Kidney (tissue), 13 donors: ENCODE measurements at regions not wholly inside any gene's neighbourhood (a gene's known extent, or its start where the extent isn't known, plus 50 kb on each side); places are given as distances from the start of the nearest gene placed in this dataset.

ENCODE experiments used
- DNase-seq, 5 donors: peaks; one replicate each; pipeline ENCODE4 v3.0.0-alpha.2; 2013 to 2020
- FAIRE-seq: peaks from 2 replicates; lab custom pipeline; 2012; peaks lifted over from hg19 to GRCh38; lab: Jason Lieb, UNC
- H3K27ac ChIP-seq, 2 donors: one replicate each; pipeline ENCODE4 v1.7.0; 2013; ENCODE audit warnings: low read depth in 2 of 2, low read length in 2 of 2, inconsistent platforms in 1 of 2
- H3K27me3 ChIP-seq: one replicate; pipeline ENCODE4 v1.7.1; 2013; ENCODE audit warnings: low read length, inconsistent platforms; ENCODE audit not compliant: control insufficient read depth, insufficient read depth
- H3K36me3 ChIP-seq, 3 donors: one replicate each; pipeline versions ENCODE4 v1.7.0 to v1.7.1; 2013; ENCODE audit warnings: low read length in 3 of 3, control low read depth in 1 of 3, inconsistent platforms in 1 of 3; ENCODE audit not compliant: insufficient read depth in 3 of 3, control insufficient read depth in 2 of 3
- H3K4me1 ChIP-seq, 3 donors: one replicate each; pipeline versions ENCODE4 v1.7.0 to v1.7.1; 2013; ENCODE audit warnings: low read length in 3 of 3, inconsistent platforms in 1 of 3, low read depth in 1 of 3; ENCODE audit not compliant: control insufficient read depth in 2 of 3, insufficient read depth in 2 of 3
- H3K4me3 ChIP-seq, 3 donors: one replicate each; pipeline versions ENCODE4 v1.7.0 to v1.8.1; 2013; ENCODE audit warnings: low read length in 3 of 3, control low read depth in 1 of 3, inconsistent platforms in 1 of 3
- H3K9ac ChIP-seq, 3 donors: one replicate each; pipeline versions ENCODE4 v1.7.0 to v1.7.1; 2013; ENCODE audit warnings: low read length in 3 of 3, control low read depth in 1 of 3, inconsistent platforms in 1 of 3
- H3K9me3 ChIP-seq, 3 donors: one replicate each; pipeline versions ENCODE4 v1.7.0 to v1.7.1; 2013; ENCODE audit warnings: low read length in 3 of 3, control low read depth in 1 of 3, inconsistent platforms in 1 of 3; ENCODE audit not compliant: control insufficient read depth in 2 of 3, insufficient read depth in 1 of 3
- intact Hi-C: fragments of 100-400 bp; cut with DNase I; formaldehyde crosslinking; loops from one replicate; pipeline ENCODE4 v1.11.1; 2022
- TF ChIP-seq, protein P1 (sequence below): IDR thresholded peaks from 3 replicates; pipeline ENCODE4 v1.5.1; 2012; ENCODE audit warnings: mild to moderate bottlenecking, moderate library complexity, borderline replicate concordance; ENCODE audit not compliant: insufficient read depth; ENCODE audit errors: extremely low read depth
- donor health status: control.
- donor health status: control.
- donor health status: control.
- donor health status: control.
- donor health status: control.
- donor health status: DM: yes; HTN: yes; CAD: no.
- donor health status: Normal renal cell carcinoma (clear cell type).

DNA sequence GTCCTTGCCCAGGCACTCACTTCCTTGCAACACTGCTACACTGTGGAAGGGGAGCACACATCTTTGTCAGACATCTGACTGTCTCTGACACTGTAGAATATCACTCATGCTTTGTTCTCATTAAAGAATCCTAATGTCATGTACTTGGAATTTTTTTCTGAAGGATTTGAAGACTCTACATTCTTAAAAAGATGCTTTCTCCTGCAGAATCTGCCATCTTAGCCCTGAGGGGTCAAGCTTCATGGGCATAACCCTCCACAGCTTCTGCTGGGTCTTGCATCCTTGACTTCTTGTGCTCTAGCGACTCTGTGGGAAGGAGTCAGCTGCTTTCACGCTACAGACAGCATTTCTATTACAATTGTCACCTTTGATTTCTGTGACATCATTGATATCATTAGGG lies 417.2 kb downstream of the QKI start:
- intact Hi-C loops: no loop called here
- TF ChIP-seq, protein P1, sequence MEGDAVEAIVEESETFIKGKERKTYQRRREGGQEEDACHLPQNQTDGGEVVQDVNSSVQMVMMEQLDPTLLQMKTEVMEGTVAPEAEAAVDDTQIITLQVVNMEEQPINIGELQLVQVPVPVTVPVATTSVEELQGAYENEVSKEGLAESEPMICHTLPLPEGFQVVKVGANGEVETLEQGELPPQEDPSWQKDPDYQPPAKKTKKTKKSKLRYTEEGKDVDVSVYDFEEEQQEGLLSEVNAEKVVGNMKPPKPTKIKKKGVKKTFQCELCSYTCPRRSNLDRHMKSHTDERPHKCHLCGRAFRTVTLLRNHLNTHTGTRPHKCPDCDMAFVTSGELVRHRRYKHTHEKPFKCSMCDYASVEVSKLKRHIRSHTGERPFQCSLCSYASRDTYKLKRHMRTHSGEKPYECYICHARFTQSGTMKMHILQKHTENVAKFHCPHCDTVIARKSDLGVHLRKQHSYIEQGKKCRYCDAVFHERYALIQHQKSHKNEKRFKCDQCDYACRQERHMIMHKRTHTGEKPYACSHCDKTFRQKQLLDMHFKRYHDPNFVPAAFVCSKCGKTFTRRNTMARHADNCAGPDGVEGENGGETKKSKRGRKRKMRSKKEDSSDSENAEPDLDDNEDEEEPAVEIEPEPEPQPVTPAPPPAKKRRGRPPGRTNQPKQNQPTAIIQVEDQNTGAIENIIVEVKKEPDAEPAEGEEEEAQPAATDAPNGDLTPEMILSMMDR: no peak
- DNase-seq (no peak), FAIRE-seq (no peak)
- Histone ChIP-seq H3K27me3 (no peaks in the 10 kb centered on the region), H3K36me3 (no peaks in the 10 kb centered on the region), H3K4me1 (no peaks in the 10 kb centered on the region), H3K27ac (no peak overlapping the region), H3K4me3 (no peak overlapping the region), H3K9me3 (no peaks in the 10 kb centered on the region), H3K9ac (no peak overlapping the region)

DNA sequence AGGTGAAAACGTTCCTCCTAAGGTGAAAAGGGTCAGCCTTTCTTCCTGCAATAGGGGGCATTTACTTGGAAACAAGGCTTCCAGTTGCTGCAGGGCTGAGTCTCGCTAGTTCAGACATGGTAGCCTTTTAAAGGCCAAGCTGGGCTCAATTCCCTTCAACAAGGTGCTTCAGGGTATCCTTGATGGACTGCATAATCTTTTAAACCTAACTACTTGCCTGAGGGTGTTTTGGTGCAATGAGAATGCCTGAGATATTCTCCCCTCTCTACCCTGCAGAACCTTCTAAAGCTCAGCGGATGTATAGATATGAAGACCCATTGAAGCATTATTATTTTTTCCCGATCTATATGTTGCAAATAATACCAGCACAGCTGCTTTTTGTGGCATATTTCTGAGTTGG lies 416.1 kb downstream of the QKI start:
- FAIRE-seq: no peak
- no peaks in the 10 kb centered on the region for H3K4me1 ChIP-seq
- intact Hi-C loops: no loop called here
- H3K9me3 ChIP-seq: no peaks in the 10 kb centered on the region
- H3K4me3 ChIP-seq: no peak overlapping the region
- TF ChIP-seq, protein P1: no peak
- no peak overlapping the region for H3K9ac ChIP-seq
- no peak for DNase-seq
- no peaks in the 10 kb centered on the region for H3K27me3 ChIP-seq
- H3K27ac ChIP-seq: no peak overlapping the region
- H3K36me3 ChIP-seq: no peaks in the 10 kb centered on the region

DNA sequence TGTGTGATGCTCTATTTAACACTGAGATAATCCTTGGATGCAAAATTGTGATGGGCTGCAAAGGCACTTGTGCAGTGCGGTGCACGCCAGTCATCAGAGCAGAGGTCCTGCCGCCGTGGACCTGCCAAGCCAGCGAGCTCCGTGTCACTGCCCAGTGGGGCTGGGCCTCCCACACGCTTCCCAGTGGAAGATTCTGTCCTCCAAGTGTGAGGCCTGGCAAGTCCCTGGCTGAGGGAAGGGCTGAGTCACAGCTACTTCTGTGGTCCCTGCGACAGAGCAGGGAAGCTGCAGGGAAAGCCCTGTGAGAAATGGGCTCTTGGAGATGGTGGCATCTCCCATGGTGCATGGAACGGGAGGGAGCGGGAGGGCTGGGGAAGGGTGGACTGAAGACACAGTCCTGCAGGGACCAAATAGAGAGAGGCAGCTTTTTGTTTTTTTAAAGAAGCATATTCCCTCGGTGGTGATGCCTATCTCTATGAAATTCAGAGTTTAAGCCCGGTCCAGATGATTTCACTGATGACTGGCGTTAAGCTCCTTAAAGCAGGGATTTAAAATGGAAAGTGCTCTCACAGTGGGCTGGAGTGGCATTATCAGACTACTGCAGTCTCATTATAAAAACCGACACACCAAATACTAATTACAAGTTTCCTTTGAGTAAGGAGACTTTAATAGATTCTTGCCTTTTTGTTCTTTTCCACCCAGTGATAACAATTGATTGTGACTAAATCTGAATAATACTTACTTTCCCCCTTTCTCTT lies 413.7 kb downstream of the QKI start:
- no peak for DNase-seq
- no peak overlapping the region for H3K27ac ChIP-seq
- H3K4me3 ChIP-seq: no peak overlapping the region
- no peaks in the 10 kb centered on the region for H3K9me3 ChIP-seq
- no peak overlapping the region for H3K9ac ChIP-seq
- TF ChIP-seq, protein P1: no peak
- H3K4me1 ChIP-seq: no peaks in the 10 kb centered on the region
- H3K27me3 ChIP-seq: no peaks in the 10 kb centered on the region
- H3K36me3 ChIP-seq: no peaks in the 10 kb centered on the region
- FAIRE-seq: no peak
- intact Hi-C loops: no loop called here
